Endothelial cell of umbilical vein (primary cell): ENCODE measurements at regions not wholly inside any gene's neighbourhood (a gene's known extent, or its start where the extent isn't known, plus 50 kb on each side); places are given as distances from the start of the nearest gene placed in this dataset.

Experiments used
- BruUV-seq: library from RNA; stranded (reverse); fragments of 400-500 nt; replicated peaks from 2 replicates; lab custom pipeline; 2021; lab: Mats Ljungman, UMichigan
- CTCF ChIA-PET: fragments of 300-600, 350-600 bp; sonication (Branson Sonifier 250); formaldehyde crosslinking; loops from one replicate; lab custom pipeline; 2021; ENCODE audit warnings: antibody characterized with exemption, inconsistent platforms; lab: Charles Lee
- POLR2A ChIA-PET: fragments of 300-600, 350-600 bp; sonication (Branson Sonifier 250); formaldehyde crosslinking; loops from one replicate; lab custom pipeline; 2021; ENCODE audit warnings: antibody characterized with exemption, inconsistent platforms; lab: Charles Lee
- DNase-seq: peaks from one replicate; pipeline ENCODE4 v3.0.0-alpha.2; 2011; ENCODE audit warnings: low read depth, low spot score
- FAIRE-seq: peaks from 2 replicates; lab custom pipeline; 2011; peaks lifted over from hg19 to GRCh38; lab: Jason Lieb, UNC
- H2AFZ ChIP-seq: 2 replicates; pipeline ENCODE4 v1.6.0; 2012; ENCODE audit warnings: low read depth, low read length, control low read depth, inconsistent platforms
- H3K27ac ChIP-seq: 2 replicates; pipeline ENCODE4 v1.5.1; 2011; ENCODE audit warnings: low read depth, mild to moderate bottlenecking, control low read depth, low read length, moderate library complexity; ENCODE audit not compliant: insufficient read depth
- H3K27me3 ChIP-seq, 2 experiments: 2 replicates each; pipeline versions ENCODE4 v1.6.0 to v1.6.1; 2011; ENCODE audit warnings: low read length in 2 of 2, mixed read lengths in 1 of 2; ENCODE audit not compliant: control insufficient read depth in 2 of 2, insufficient read depth in 2 of 2
- H3K36me3 ChIP-seq, 2 experiments: 2 replicates in 1 of 2; 3 replicates in 1 of 2; pipeline ENCODE4 v1.5.1; 2011; ENCODE audit warnings: low read length in 2 of 2, mild to moderate bottlenecking in 1 of 2, moderate library complexity in 1 of 2; ENCODE audit not compliant: control insufficient read depth in 2 of 2, insufficient read depth in 2 of 2; ENCODE audit errors: extremely low read depth in 1 of 2
- H3K4me1 ChIP-seq: 3 replicates; pipeline ENCODE4 v1.5.1; 2011; ENCODE audit warnings: mild to moderate bottlenecking, low read length; ENCODE audit not compliant: control insufficient read depth, insufficient read depth; ENCODE audit errors: extremely low read depth
- H3K4me2 ChIP-seq: 2 replicates; pipeline ENCODE4 v1.6.1; 2011; ENCODE audit warnings: low read length, control low read depth, mixed read lengths; ENCODE audit not compliant: insufficient read depth
- H3K4me3 ChIP-seq, 3 experiments: fragments of 200-600 bp in 1 of 3; sonication (generic), shearing (Covaris generic) in 1 of 3; replicated peaks in 1 of 3; 2 replicates each; pipeline ENCODE4 v1.5.1; 2011 to 2016; ENCODE audit warnings: control low read depth in 3 of 3, low read length in 3 of 3, mild to moderate bottlenecking in 2 of 3, inconsistent platforms in 1 of 3, low read depth in 1 of 3, moderate library complexity in 1 of 3; ENCODE audit not compliant: insufficient read depth in 1 of 3
- H3K79me2 ChIP-seq: 2 replicates; pipeline ENCODE4 v1.6.0; 2012; ENCODE audit warnings: low read length, inconsistent platforms; ENCODE audit not compliant: control insufficient read depth, insufficient read depth
- H3K9ac ChIP-seq: replicated peaks from 2 replicates; pipeline ENCODE3; 2011; ENCODE audit warnings: low read length, control low read depth; ENCODE audit not compliant: insufficient read depth; ENCODE audit errors: extremely low read depth
- H3K9me1 ChIP-seq: replicated peaks from 3 replicates; pipeline ENCODE4 v1.6.0; 2011; ENCODE audit warnings: mild to moderate bottlenecking, low read length; ENCODE audit not compliant: control insufficient read depth, insufficient read depth; ENCODE audit errors: extremely low read depth
- H3K9me3 ChIP-seq: replicated peaks from 2 replicates; pipeline ENCODE4 v1.5.1; 2012; ENCODE audit warnings: low read length, inconsistent platforms; ENCODE audit not compliant: control insufficient read depth, insufficient read depth
- H4K20me1 ChIP-seq: replicated peaks from 2 replicates; pipeline ENCODE3; 2011; ENCODE audit warnings: mild to moderate bottlenecking, low read length; ENCODE audit not compliant: control insufficient read depth, insufficient read depth; ENCODE audit errors: extremely low read depth
- EZH2 ChIP-seq: IDR thresholded peaks from 2 replicates; pipeline ENCODE4 v1.6.1; 2012; ENCODE audit warnings: borderline replicate concordance, low read depth, mild to moderate bottlenecking, moderate library complexity, low read length, inconsistent platforms; ENCODE audit not compliant: severe bottlenecking
- FOS ChIP-seq: IDR thresholded peaks from 2 replicates; pipeline ENCODE4 v1.6.1; 2011; ENCODE audit warnings: mild to moderate bottlenecking, low read length, moderate library complexity, borderline replicate concordance; ENCODE audit not compliant: insufficient read depth
- GATA2 ChIP-seq: IDR thresholded peaks from 2 replicates; pipeline ENCODE4 v1.7.0; 2011; ENCODE audit warnings: low read depth, mild to moderate bottlenecking, moderate library complexity, mixed read lengths, low read length; ENCODE audit not compliant: insufficient read length, insufficient read depth
- JUN ChIP-seq: IDR thresholded peaks from 2 replicates; pipeline ENCODE4 v1.6.1; 2011; ENCODE audit warnings: borderline replicate concordance, low read depth; ENCODE audit not compliant: insufficient read length, insufficient read depth
- MYC ChIP-seq: IDR thresholded peaks from one replicate; pipeline ENCODE4 v1.6.1; 2011; ENCODE audit warnings: mild to moderate bottlenecking, low read depth, low read length
- POLR2A ChIP-seq: IDR thresholded peaks from 2 replicates; pipeline ENCODE4 v1.6.1; 2012; ENCODE audit warnings: low read depth, mild to moderate bottlenecking, control low read depth, low read length
- POLR2AphosphoS5 ChIP-seq: IDR thresholded peaks from 2 replicates; pipeline ENCODE4 v1.6.1; 2012; ENCODE audit warnings: low read depth, mild to moderate bottlenecking, control low read depth, low read length, moderate library complexity; ENCODE audit not compliant: insufficient read depth
- dilution Hi-C: fragments of 300-500 bp; cut with MboI; formaldehyde crosslinking; loops from one replicate; pipeline ENCODE4 v1.15.0; 2019; ENCODE audit warnings: low sequenced_read_pairs; ENCODE audit not compliant: extremely low pct_ligation_motif_present
- intact Hi-C: fragments of 100-400 bp; cut with micrococcal nuclease; formaldehyde crosslinking; loops from one replicate; pipeline ENCODE4 v1.10.0; 2022
- TF ChIP-seq, protein P1 (sequence below): IDR thresholded peaks from 2 replicates; pipeline ENCODE4 v1.6.1; 2011; ENCODE audit not compliant: insufficient read depth, insufficient read length
- TF ChIP-seq, protein P2 (sequence below), 2 donors: IDR thresholded peaks; 1 replicate in 1 of 2; 2 replicates in 1 of 2; pipeline ENCODE4 v1.5.1; 2011; ENCODE audit warnings: low read length in 2 of 2, mild to moderate bottlenecking in 2 of 2, moderate library complexity in 2 of 2, control low read depth in 1 of 2, inconsistent platforms in 1 of 2, low read depth in 1 of 2; ENCODE audit not compliant: insufficient read depth in 1 of 2; ENCODE audit errors: extremely low read depth in 1 of 2

DNA sequence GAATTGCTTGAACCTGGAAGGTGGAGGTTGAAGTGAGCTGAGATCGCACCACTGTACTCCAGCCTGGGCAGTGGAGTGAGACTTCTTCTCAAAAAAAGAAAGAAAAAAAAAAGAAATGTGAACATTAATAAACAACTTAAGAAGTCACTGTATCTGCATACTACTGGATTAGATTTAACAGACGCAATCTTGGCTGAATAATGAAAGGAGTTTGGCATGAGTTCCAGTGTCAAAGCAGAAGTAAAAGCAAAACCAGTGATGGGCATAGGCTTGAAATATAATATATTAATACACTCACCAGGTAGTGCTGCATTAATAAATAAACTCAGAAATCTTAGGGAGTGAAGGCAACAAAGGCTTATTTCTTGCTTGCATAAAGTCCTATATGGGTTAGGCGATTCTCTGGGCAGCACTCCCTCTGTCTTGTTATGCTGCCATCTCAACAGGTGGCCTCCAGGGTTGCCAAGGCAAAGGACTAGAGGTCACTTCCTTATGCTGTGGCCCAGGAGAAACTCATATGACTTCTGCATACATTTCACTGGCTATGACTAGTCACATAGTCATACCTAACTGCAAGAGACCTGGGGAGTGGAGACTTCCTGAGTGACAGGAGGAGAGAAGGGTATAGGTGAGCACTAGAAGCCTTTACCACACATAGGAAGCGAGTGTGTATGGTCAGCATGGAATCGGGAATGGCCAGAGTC, 296.2 kb upstream of the SPRED2 start:
- no peaks in the 10 kb centered on the region for H3K9me1 ChIP-seq
- H3K4me3 ChIP-seq = no peak overlapping the region
- FAIRE-seq (no peak), DNase-seq (no peak)
- no peaks in the 10 kb centered on the region for H4K20me1 ChIP-seq
- no peaks in the 10 kb centered on the region for H3K27me3 ChIP-seq
- TF ChIP-seq POLR2AphosphoS5 (no peak), POLR2A (no peak), MYC (no peak), JUN (no peak), GATA2 (no peak), FOS (no peak), EZH2 (no peak)
- TF ChIP-seq, protein P1, sequence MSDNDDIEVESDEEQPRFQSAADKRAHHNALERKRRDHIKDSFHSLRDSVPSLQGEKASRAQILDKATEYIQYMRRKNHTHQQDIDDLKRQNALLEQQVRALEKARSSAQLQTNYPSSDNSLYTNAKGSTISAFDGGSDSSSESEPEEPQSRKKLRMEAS = no peak
- TF ChIP-seq, protein P2, sequence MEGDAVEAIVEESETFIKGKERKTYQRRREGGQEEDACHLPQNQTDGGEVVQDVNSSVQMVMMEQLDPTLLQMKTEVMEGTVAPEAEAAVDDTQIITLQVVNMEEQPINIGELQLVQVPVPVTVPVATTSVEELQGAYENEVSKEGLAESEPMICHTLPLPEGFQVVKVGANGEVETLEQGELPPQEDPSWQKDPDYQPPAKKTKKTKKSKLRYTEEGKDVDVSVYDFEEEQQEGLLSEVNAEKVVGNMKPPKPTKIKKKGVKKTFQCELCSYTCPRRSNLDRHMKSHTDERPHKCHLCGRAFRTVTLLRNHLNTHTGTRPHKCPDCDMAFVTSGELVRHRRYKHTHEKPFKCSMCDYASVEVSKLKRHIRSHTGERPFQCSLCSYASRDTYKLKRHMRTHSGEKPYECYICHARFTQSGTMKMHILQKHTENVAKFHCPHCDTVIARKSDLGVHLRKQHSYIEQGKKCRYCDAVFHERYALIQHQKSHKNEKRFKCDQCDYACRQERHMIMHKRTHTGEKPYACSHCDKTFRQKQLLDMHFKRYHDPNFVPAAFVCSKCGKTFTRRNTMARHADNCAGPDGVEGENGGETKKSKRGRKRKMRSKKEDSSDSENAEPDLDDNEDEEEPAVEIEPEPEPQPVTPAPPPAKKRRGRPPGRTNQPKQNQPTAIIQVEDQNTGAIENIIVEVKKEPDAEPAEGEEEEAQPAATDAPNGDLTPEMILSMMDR (IDR thresholded peaks at IDR 0.05; ENCODE audit: extremely low read depth in 1 of 2, insufficient read depth in 1 of 2, low read depth in 1 of 2, low read length in 2 of 2) = no peak
- no peaks in the 10 kb centered on the region for H3K4me1 ChIP-seq
- no peaks in the 10 kb centered on the region for H3K9me3 ChIP-seq
- BruUV-seq = no TSS peak
- no peaks in the 10 kb centered on the region for H3K36me3 ChIP-seq
- no peaks in the 10 kb centered on the region for H3K79me2 ChIP-seq
- H3K4me2 ChIP-seq = no peak overlapping the region
- no peak overlapping the region for H3K27ac ChIP-seq
- ChIA-PET POLR2A (no interaction called here), CTCF (no interaction called here)
- intact Hi-C loops = no loop called here
- H2AFZ ChIP-seq = no peak overlapping the region
- dilution Hi-C loops = no loop called here
- H3K9ac ChIP-seq = no peak overlapping the region
